Body of pancreas (tissue), 4 donors: ENCODE measurements at regions not wholly inside any gene's neighbourhood (a gene's known extent, or its start where the extent isn't known, plus 50 kb on each side); places are given as distances from the start of the nearest gene placed in this dataset.
"Not testable (repeated sequence)": the region's sequence is repeated elsewhere in the genome, so short reads cannot be mapped to it uniquely, and the experiment has no call there.

Experiments used
- CTCF ChIP-seq, 7 experiments: fragments of 450-650 bp in 4 of 7; fragments of 200-600 bp in 3 of 7; sonication (generic) in 3 of 7; IDR thresholded peaks; one replicate each; pipeline ENCODE4 v1.5.1; 2016 to 2019; ENCODE audit warnings: antibody characterized with exemption in 7 of 7
- POLR2A ChIP-seq, 3 donors: fragments of 450-650 bp; IDR thresholded peaks; one replicate each; pipeline ENCODE4 v1.6.1; 2016; ENCODE audit warnings: antibody characterized with exemption in 3 of 3, mild to moderate bottlenecking in 2 of 3

- TF ChIP-seq CTCF, POLR2A (IDR thresholded peaks at IDR 0.05): not testable (repeated sequence)
Observed at GRCh38 chr4:131762234-131762633, 1386.9 kb upstream of the PCDH10 start.
